KMS-11 (cell line): ENCODE measurements at regions not wholly inside any gene's neighbourhood (a gene's known extent, or its start where the extent isn't known, plus 50 kb on each side); places are given as distances from the start of the nearest gene placed in this dataset.

Experiments used
- H2AFZ ChIP-seq: fragments of 200-600 bp; sonication (generic); 2 replicates; pipeline ENCODE4 v1.6.1; 2016; ENCODE audit warnings: antibody characterized with exemption, mixed run types, low read depth
- H3K27ac ChIP-seq: fragments of 200-600 bp; sonication (generic); 2 replicates; pipeline ENCODE4 v1.6.1; 2016; ENCODE audit warnings: mild to moderate bottlenecking, mixed run types
- H3K27me3 ChIP-seq: fragments of 200-600 bp; sonication (generic); 2 replicates; pipeline ENCODE4 v1.6.1; 2017; ENCODE audit warnings: mild to moderate bottlenecking, low read depth, mixed run types, moderate library complexity; ENCODE audit not compliant: insufficient read depth
- H3K36me3 ChIP-seq: fragments of 200-600 bp; sonication (generic); 2 replicates; pipeline ENCODE4 v1.6.1; 2017; ENCODE audit warnings: mild to moderate bottlenecking, mixed run types; ENCODE audit not compliant: insufficient read depth
- H3K4me1 ChIP-seq: fragments of 200-600 bp; sonication (generic); 2 replicates; pipeline ENCODE4 v1.6.1; 2016; ENCODE audit warnings: mild to moderate bottlenecking, low read depth, mixed run types; ENCODE audit not compliant: poor library complexity, severe bottlenecking
- H3K4me2 ChIP-seq: fragments of 200-600 bp; sonication (generic); 2 replicates; pipeline ENCODE4 v1.7.0; 2016; ENCODE audit warnings: mild to moderate bottlenecking, mixed run types
- H3K4me3 ChIP-seq: fragments of 200-600 bp; sonication (generic); IDR thresholded peaks from 2 replicates; pipeline ENCODE4 v1.6.1; 2017; ENCODE audit warnings: low read depth, low read length, mixed read lengths; ENCODE audit not compliant: insufficient read depth
- H3K79me2 ChIP-seq: fragments of 200-600 bp; sonication (generic); 2 replicates; pipeline ENCODE4 v1.6.1; 2016; ENCODE audit warnings: low read depth, mixed run types; ENCODE audit not compliant: insufficient read depth
- H3K9ac ChIP-seq: fragments of 200-600 bp; sonication (generic); 2 replicates; pipeline ENCODE4 v1.6.1; 2016; ENCODE audit warnings: mild to moderate bottlenecking, mixed run types
- H4K20me1 ChIP-seq: fragments of 200-600 bp; sonication (generic); 2 replicates; pipeline ENCODE4 v1.6.1; 2016; ENCODE audit warnings: mild to moderate bottlenecking, mixed run types; ENCODE audit not compliant: insufficient read depth
- CTCF ChIP-seq: fragments of 200-600 bp; sonication (generic); conservative IDR thresholded peaks from 2 replicates; pipeline ENCODE4 v1.6.1; 2017; ENCODE audit warnings: low read depth, mild to moderate bottlenecking, antibody characterized with exemption, low read length, moderate library complexity, mixed read lengths

DNA sequence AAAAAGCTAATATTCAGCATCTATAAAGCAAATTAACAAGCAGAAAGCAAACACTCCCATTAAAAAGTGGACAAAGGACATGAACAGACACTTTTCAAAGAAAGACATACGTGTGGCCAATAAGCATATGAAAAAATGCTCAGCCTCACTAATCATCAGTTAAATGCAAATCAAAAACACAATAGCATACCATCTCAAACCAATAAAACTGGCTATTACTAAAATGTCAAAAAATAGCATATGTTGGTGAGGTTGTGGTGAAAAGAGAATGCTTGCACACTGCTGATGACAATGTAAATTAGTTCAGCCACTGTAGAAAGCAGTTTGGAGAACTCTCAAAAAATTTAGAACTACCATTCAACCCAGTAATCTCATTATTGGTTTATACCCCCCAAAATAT is 284.6 kb upstream of the KCND2 start:
- no peak overlapping the region for H3K27ac ChIP-seq
- H3K4me1 ChIP-seq = no peaks in the 10 kb centered on the region
- TF ChIP-seq CTCF = no peak
- H3K36me3 ChIP-seq = no peaks in the 10 kb centered on the region
- H3K27me3 ChIP-seq = no peaks in the 10 kb centered on the region
- H4K20me1 ChIP-seq = no peaks in the 10 kb centered on the region
- H3K79me2 ChIP-seq = no peaks in the 10 kb centered on the region
- no peak overlapping the region for H2AFZ ChIP-seq
- H3K9ac ChIP-seq = no peak overlapping the region
- H3K4me2 ChIP-seq = no peak overlapping the region
- no peak overlapping the region for H3K4me3 ChIP-seq

DNA sequence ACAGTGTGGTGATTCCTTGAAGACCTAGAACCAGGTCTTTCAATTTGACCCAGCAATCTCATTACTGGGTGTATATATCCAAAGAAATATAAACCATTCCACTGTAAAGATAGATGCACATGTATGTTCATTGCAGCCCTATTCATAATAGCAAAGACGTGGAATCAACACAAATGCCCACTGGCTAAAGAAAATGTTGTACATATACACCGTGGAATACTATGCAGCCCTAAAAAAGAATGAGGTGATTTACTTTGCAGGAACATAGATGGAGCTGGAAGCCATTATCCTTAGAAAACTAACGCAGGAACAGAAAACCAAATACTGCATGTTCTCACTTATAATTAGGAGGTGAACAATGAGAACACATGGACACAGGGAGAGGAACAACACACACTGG is 278.0 kb upstream of the KCND2 start:
- no peak for TF ChIP-seq CTCF
- Histone ChIP-seq H3K27me3 (no peaks in the 10 kb centered on the region), H3K4me1 (no peaks in the 10 kb centered on the region), H3K36me3 (no peaks in the 10 kb centered on the region), H3K27ac (no peak overlapping the region), H3K4me2 (no peak overlapping the region), H4K20me1 (no peaks in the 10 kb centered on the region), H2AFZ (no peak overlapping the region), H3K9ac (no peak overlapping the region), H3K4me3 (no peak overlapping the region), H3K79me2 (no peaks in the 10 kb centered on the region)

- Histone ChIP-seq H3K9ac (no peak overlapping the region), H2AFZ (no peak overlapping the region), H4K20me1 (no peaks in the 10 kb centered on the region), H3K4me3 (no peak overlapping the region), H3K27me3 (no peaks in the 10 kb centered on the region), H3K36me3 (no peaks in the 10 kb centered on the region), H3K4me1 (no peaks in the 10 kb centered on the region), H3K27ac (no peak overlapping the region), H3K79me2 (no peaks in the 10 kb centered on the region), H3K4me2 (no peak overlapping the region)
- TF ChIP-seq CTCF = no peak
Measured at GRCh38 chr7:119996634-119997033, 276.3 kb upstream of the KCND2 start.

- TF ChIP-seq CTCF = no peak
- Histone ChIP-seq H3K9ac (no peak overlapping the region), H3K27ac (no peak overlapping the region), H3K4me1 (no peaks in the 10 kb centered on the region), H3K4me2 (no peak overlapping the region), H3K79me2 (no peaks in the 10 kb centered on the region), H3K4me3 (no peak overlapping the region), H3K36me3 (no peaks in the 10 kb centered on the region), H2AFZ (no peak overlapping the region), H3K27me3 (no peaks in the 10 kb centered on the region), H4K20me1 (no peaks in the 10 kb centered on the region)
Measured at GRCh38 chr7:119999738-120000475, 273.1 kb upstream of the KCND2 start.
